K562 (cell line): ENCODE measurements at regions not wholly inside any gene's neighbourhood (a gene's known extent, or its start where the extent isn't known, plus 50 kb on each side); places are given as distances from the start of the nearest gene placed in this dataset.

ENCODE experiments used
- CHD7 ChIP-seq: fragments of 200-600 bp; sonication (generic); IDR thresholded peaks from one replicate; pipeline ENCODE4 v1.6.1; 2012; ENCODE audit warnings: mild to moderate bottlenecking, low read depth, low read length, inconsistent platforms
- CTCF ChIP-seq, 3 experiments: IDR thresholded peaks in 2 of 3; conservative IDR thresholded peaks in 1 of 3; 2 replicates each; pipeline ENCODE4 v1.5.1; 2011 to 2012; ENCODE audit warnings: low read length in 3 of 3, mild to moderate bottlenecking in 3 of 3, control low read depth in 2 of 3, improper control_type of control experiment in 1 of 3, inconsistent platforms in 1 of 3, low read depth in 1 of 3, mixed read lengths in 1 of 3, moderate library complexity in 1 of 3; ENCODE audit not compliant: insufficient read depth in 2 of 3
- HCFC1 ChIP-seq: IDR thresholded peaks from 2 replicates; pipeline ENCODE4 v1.6.1; 2012; ENCODE audit warnings: low read depth, low read length, improper control_type of control experiment

GRCh38 chr3:72694398-72694797, 153.8 kb downstream of the SHQ1 start:
- TF ChIP-seq CHD7 (no peak), HCFC1 (no peak), CTCF (IDR thresholded peaks at IDR 0.05 in 2 of 3, conservative IDR thresholded peaks at IDR 0.05 in 1 of 3; ENCODE audit: insufficient read depth in 2 of 3, low read depth in 1 of 3, low read length in 3 of 3) (no peak)
